Gastroesophageal sphincter (tissue), 4 donors: ENCODE measurements at regions not wholly inside any gene's neighbourhood (a gene's known extent, or its start where the extent isn't known, plus 50 kb on each side); places are given as distances from the start of the nearest gene placed in this dataset.

ENCODE experiments used
- ATAC-seq: fragments of 150-250 bp; one replicate; pipeline ENCODE4 v1.9.1; 2016; ENCODE audit warnings: mild to moderate bottlenecking, moderate library complexity
- H3K27ac ChIP-seq, 4 donors: fragments of 200-600 bp; sonication (generic) in 3 of 4; 1 replicate in 3 of 4; 2 replicates in 1 of 4; pipeline ENCODE4 v1.5.1; 2016 to 2019
- H3K27me3 ChIP-seq: fragments of 200-600 bp; sonication (generic); one replicate; pipeline ENCODE4 v1.5.1; 2019
- H3K36me3 ChIP-seq, 2 donors: fragments of 200-600 bp; sonication (generic); one replicate each; pipeline ENCODE4 v1.5.1; 2019; ENCODE audit warnings: control low read depth in 1 of 2
- H3K4me1 ChIP-seq, 3 donors: fragments of 200-600 bp; sonication (generic); 1 replicate in 2 of 3; 2 replicates in 1 of 3; pipeline ENCODE4 v1.5.1; 2016 to 2019; ENCODE audit warnings: control low read depth in 2 of 3
- H3K4me3 ChIP-seq, 2 donors: fragments of 200-600 bp; sonication (generic); one replicate each; pipeline ENCODE4 v1.5.1; 2019; ENCODE audit warnings: mild to moderate bottlenecking in 1 of 2, moderate library complexity in 1 of 2
- H3K9me3 ChIP-seq, 3 donors: fragments of 200-600 bp; sonication (generic); one replicate each; pipeline ENCODE4 v1.5.1; 2017 to 2019; ENCODE audit warnings: control low read depth in 2 of 3
- CTCF ChIP-seq, 4 experiments: fragments of 200-600 bp in 2 of 4; fragments of 450-650 bp in 2 of 4; sonication (generic) in 1 of 4; IDR thresholded peaks; one replicate each; pipeline ENCODE4 v1.5.1; 2017 to 2019; ENCODE audit warnings: antibody characterized with exemption in 4 of 4, mild to moderate bottlenecking in 2 of 4, moderate library complexity in 2 of 4
- EP300 ChIP-seq: sonication (generic); formaldehyde crosslinking; IDR thresholded peaks from one replicate; pipeline ENCODE4 v1.6.1; 2017; ENCODE audit warnings: antibody characterized with exemption, mild to moderate bottlenecking
- POLR2A ChIP-seq, 2 donors: fragments of 450-650 bp; IDR thresholded peaks; one replicate each; pipeline ENCODE4 v1.6.1; 2017; ENCODE audit warnings: antibody characterized with exemption in 2 of 2, mild to moderate bottlenecking in 2 of 2, moderate library complexity in 1 of 2
- POLR2AphosphoS5 ChIP-seq: sonication (generic); formaldehyde crosslinking; IDR thresholded peaks from one replicate; pipeline ENCODE4 v1.6.1; 2017; ENCODE audit warnings: antibody characterized with exemption
- whole genome bisulfite sequencing, 2 donors: methylation state at CpG; one replicate each; pipeline ENCODE4 v1.1.5; 2018; ENCODE audit warnings: low coverage in 1 of 2; 5-methylcytosine and 5-hydroxymethylcytosine counted together

- ATAC-seq: no peak
- Histone ChIP-seq H3K4me1 (no peaks in the 10 kb centered on the region), H3K9me3 (no peaks in the 10 kb centered on the region), H3K36me3 (no peaks in the 10 kb centered on the region), H3K27me3 (no peaks in the 10 kb centered on the region), H3K4me3 (no peak overlapping the region), H3K27ac (no peak overlapping the region)
- WGBS, 2 donors: 88 to 95% methylated on average over 4 of the region's 4 CpGs
- no peak for TF ChIP-seq CTCF (IDR thresholded peaks at IDR 0.05)
- no peak for TF ChIP-seq POLR2A (IDR thresholded peaks at IDR 0.05)
- no peak for TF ChIP-seq POLR2AphosphoS5
- TF ChIP-seq EP300: no peak
These were observed 137.3 kb upstream of the SGCD start for GRCh38 chr5:156189628-156190027.

- 60 to 80% methylated on average over 1 of the region's 1 CpG for WGBS, 2 donors
- Histone ChIP-seq H3K4me3 (no peak overlapping the region), H3K9me3 (no peaks in the 10 kb centered on the region), H3K27ac (no peak overlapping the region), H3K36me3 (no peaks in the 10 kb centered on the region), H3K4me1 (no peaks in the 10 kb centered on the region), H3K27me3 (no peaks in the 10 kb centered on the region)
- no peak for ATAC-seq
- TF ChIP-seq POLR2AphosphoS5 (no peak), EP300 (no peak), POLR2A (IDR thresholded peaks at IDR 0.05) (no peak), CTCF (IDR thresholded peaks at IDR 0.05) (no peak)
These were observed 135.4 kb upstream of the SGCD start for GRCh38 chr5:156191547-156191946.

GRCh38 chr5:156197042-156197635 lies 129.8 kb upstream of the SGCD start:
- WGBS, 2 donors: 69 to 76% methylated on average over 3 of the region's 3 CpGs
- no peak for TF ChIP-seq POLR2AphosphoS5
- H3K36me3 ChIP-seq: no peaks in the 10 kb centered on the region
- no peak overlapping the region for H3K4me3 ChIP-seq
- H3K27ac ChIP-seq: no peak overlapping the region
- H3K9me3 ChIP-seq: no peaks in the 10 kb centered on the region
- ATAC-seq: no peak
- peaks cover 0 to 10% (median 0%) of the 10 kb centered on the region in 3 donors for H3K4me1 ChIP-seq
- H3K27me3 ChIP-seq: no peaks in the 10 kb centered on the region

- TF ChIP-seq EP300 (no peak), POLR2A (IDR thresholded peaks at IDR 0.05) (no peak), POLR2AphosphoS5 (no peak), CTCF (IDR thresholded peaks at IDR 0.05) (no peak)
- no peaks in the 10 kb centered on the region for H3K36me3 ChIP-seq
- no peaks in the 10 kb centered on the region for H3K27me3 ChIP-seq
- no peak overlapping the region for H3K4me3 ChIP-seq
- no peak for ATAC-seq
- no peak overlapping the region for H3K27ac ChIP-seq
- no peaks in the 10 kb centered on the region for H3K9me3 ChIP-seq
- 86 to 100% methylated on average over 1 of the region's 1 CpG for WGBS, 2 donors
- H3K4me1 ChIP-seq: peaks cover 0 to 12% (median 0%) of the 10 kb centered on the region in 3 donors
These were observed 127.9 kb upstream of the SGCD start for GRCh38 chr5:156199045-156199444.

- H3K27ac ChIP-seq: no peak overlapping the region
- WGBS, 2 donors: 65 to 66% methylated on average over 7 to 8 of the region's 8 CpGs
- H3K4me1 ChIP-seq: peaks cover 0 to 12% (median 0%) of the 10 kb centered on the region in 3 donors
These were observed 125.8 kb upstream of the SGCD start for GRCh38 chr5:156200938-156201787.

More at GRCh38 chr5:156200938-156201787, 125.8 kb upstream of the SGCD start:
- Histone ChIP-seq H3K36me3 (no peaks in the 10 kb centered on the region), H3K4me3 (no peak overlapping the region), H3K9me3 (no peaks in the 10 kb centered on the region), H3K27me3 (no peaks in the 10 kb centered on the region)
- no peak for ATAC-seq
- TF ChIP-seq EP300 (no peak), POLR2AphosphoS5 (no peak), POLR2A (IDR thresholded peaks at IDR 0.05) (no peak), CTCF (IDR thresholded peaks at IDR 0.05) (no peak)
